ENCODE measurements at regions not wholly inside any gene's neighbourhood (a gene's known extent, or its start where the extent isn't known, plus 50 kb on each side); places are given as distances from the start of the nearest gene placed in this dataset.

DNA sequence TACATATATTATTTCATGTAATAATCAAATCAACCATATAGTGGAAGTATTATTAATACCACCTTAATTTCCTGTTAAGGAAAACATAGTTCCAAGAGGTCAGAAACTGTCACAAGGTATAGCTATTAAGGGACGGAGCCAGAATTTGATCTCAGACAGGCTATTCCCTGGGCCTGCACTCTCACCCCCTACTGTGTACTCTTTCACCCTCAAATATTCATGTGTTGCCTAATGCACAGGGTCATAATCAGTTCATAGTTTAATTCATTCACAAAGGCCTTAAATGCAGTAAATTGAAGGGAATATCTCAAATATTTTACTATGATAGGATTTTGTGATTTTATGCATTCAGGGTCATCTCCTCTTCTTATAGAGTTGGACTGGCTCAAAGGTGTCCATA, 67.2 kb upstream of the IFNGR1 start (continued):
- TF ChIP-seq ATF3 (IDR thresholded peaks at IDR 0.05; ENCODE audit: insufficient read depth, low read depth, low read length) (no peak), MAFK (IDR thresholded peaks at IDR 0.05; ENCODE audit: low read depth, low read length) (no peak), E2F6 (IDR thresholded peaks at IDR 0.05) (no peak), SP1 (IDR thresholded peaks at IDR 0.05; ENCODE audit: low read depth, low read length) (no peak), SIN3A (conservative IDR thresholded peaks at IDR 0.05 in 1 of 2, IDR thresholded peaks at IDR 0.05 in 1 of 2; ENCODE audit: low read depth in 1 of 2, low read length in 2 of 2) (no peak), POLR2A (IDR thresholded peaks at IDR 0.05; ENCODE audit: control extremely low read depth in 1 of 2, low read depth in 2 of 2, low read length in 2 of 2) (no peak)

Data from H1 (cell line).